ENCODE measurements at regions not wholly inside any gene's neighbourhood (a gene's known extent, or its start where the extent isn't known, plus 50 kb on each side); places are given as distances from the start of the nearest gene placed in this dataset.

- Mint-ChIP-seq H3K4me3 (no peak overlapping the region), H3K9me3 (no peaks in the 10 kb centered on the region), H3K27me3 (no peaks in the 10 kb centered on the region), H3K36me3 (ENCODE audit: low read depth) (peaks cover 7% of the 10 kb centered on the region), H3K4me1 (ENCODE audit: low read depth) (no peaks in the 10 kb centered on the region), H3K27ac (no peak overlapping the region)
- no peak for TF ChIP-seq CTCF (IDR thresholded peaks at IDR 0.05)
- DNase-seq (no peak), ATAC-seq (no peak)
- ChIA-PET POLR2A (no interaction called here), CTCF (no interaction called here)
- intact Hi-C loops (cut with micrococcal nuclease) = no loop called here
These were observed 98.3 kb upstream of the SPRY1 start for GRCh38 chr4:123298261-123298660.

- Mint-ChIP-seq H3K9me3 (no peaks in the 10 kb centered on the region), H3K4me3 (no peak overlapping the region), H3K27me3 (no peaks in the 10 kb centered on the region), H3K4me1 (ENCODE audit: low read depth) (no peaks in the 10 kb centered on the region), H3K36me3 (ENCODE audit: low read depth) (peaks cover 9% of the 10 kb centered on the region), H3K27ac (no peak overlapping the region)
- CTCF ChIA-PET = no interaction called here
- ATAC-seq (no peak), DNase-seq (no peak)
- intact Hi-C loops (cut with micrococcal nuclease) = no loop called here
- POLR2A ChIA-PET = interaction anchor here (0.7 kb wide), 1 partner anchor 206 kb away, joined by 3 read pairs; no protein-coding TSS in a partner anchor
- no peak for TF ChIP-seq CTCF (IDR thresholded peaks at IDR 0.05)
These were observed 97.8 kb upstream of the SPRY1 start for GRCh38 chr4:123298801-123299200.

- no peak overlapping the region for H3K4me3 Mint-ChIP-seq
- CTCF ChIA-PET = no interaction called here
- peak; percentile 30 for ATAC-seq
- H3K27me3 Mint-ChIP-seq = no peaks in the 10 kb centered on the region
- POLR2A ChIA-PET = interaction anchor here (0.7 kb wide), 1 partner anchor 206 kb away, joined by 3 read pairs; no protein-coding TSS in a partner anchor
- no peak for DNase-seq
- H3K9me3 Mint-ChIP-seq = no peaks in the 10 kb centered on the region
- no peak for TF ChIP-seq CTCF (IDR thresholded peaks at IDR 0.05)
- intact Hi-C loops (cut with micrococcal nuclease) = no loop called here
- peaks cover 4% of the 10 kb centered on the region for H3K4me1 Mint-ChIP-seq (ENCODE audit: low read depth)
- H3K27ac Mint-ChIP-seq = no peak overlapping the region
- H3K36me3 Mint-ChIP-seq (ENCODE audit: low read depth) = peaks cover 7% of the 10 kb centered on the region
These were observed 97.3 kb upstream of the SPRY1 start for GRCh38 chr4:123299212-123299691.

- TF ChIP-seq CTCF (IDR thresholded peaks at IDR 0.05) = no peak
- no peak for ATAC-seq
- ChIA-PET POLR2A (no interaction called here), CTCF (no interaction called here)
- no peaks in the 10 kb centered on the region for H3K27me3 Mint-ChIP-seq
- peaks cover 7% of the 10 kb centered on the region for H3K36me3 Mint-ChIP-seq (ENCODE audit: low read depth)
- H3K4me1 Mint-ChIP-seq (ENCODE audit: low read depth) = peaks cover 7% of the 10 kb centered on the region
- intact Hi-C loops (cut with micrococcal nuclease) = no loop called here
- H3K4me3 Mint-ChIP-seq = no peak overlapping the region
- no peak overlapping the region for H3K27ac Mint-ChIP-seq
- no peak for DNase-seq
- no peaks in the 10 kb centered on the region for H3K9me3 Mint-ChIP-seq
These were observed 96.2 kb upstream of the SPRY1 start for GRCh38 chr4:123300222-123301039.

- H3K36me3 Mint-ChIP-seq (ENCODE audit: low read depth) = peaks cover 6% of the 10 kb centered on the region
- CTCF ChIA-PET = no interaction called here
- POLR2A ChIA-PET = interaction anchor here (0.9 kb wide), 1 partner anchor 23 kb away, joined by 3 read pairs; no protein-coding TSS in a partner anchor
These were observed 94.7 kb upstream of the SPRY1 start for GRCh38 chr4:123301923-123302322.

More at GRCh38 chr4:123301923-123302322, 94.7 kb upstream of the SPRY1 start:
- no peak for TF ChIP-seq CTCF (IDR thresholded peaks at IDR 0.05)
- Mint-ChIP-seq H3K27me3 (no peaks in the 10 kb centered on the region), H3K4me1 (ENCODE audit: low read depth) (peaks cover 7% of the 10 kb centered on the region), H3K27ac (no peak overlapping the region), H3K4me3 (no peak overlapping the region), H3K9me3 (no peaks in the 10 kb centered on the region)
- intact Hi-C loops (cut with micrococcal nuclease) = no loop called here
- no peak for DNase-seq
- no peak for ATAC-seq

Measured in activated CD8-positive, alpha-beta T cell treated with anti-CD3 and anti-CD28 coated beads for 36 hours (primary cell).